ENCODE measurements at regions not wholly inside any gene's neighbourhood (a gene's known extent, or its start where the extent isn't known, plus 50 kb on each side); places are given as distances from the start of the nearest gene placed in this dataset.

DNA sequence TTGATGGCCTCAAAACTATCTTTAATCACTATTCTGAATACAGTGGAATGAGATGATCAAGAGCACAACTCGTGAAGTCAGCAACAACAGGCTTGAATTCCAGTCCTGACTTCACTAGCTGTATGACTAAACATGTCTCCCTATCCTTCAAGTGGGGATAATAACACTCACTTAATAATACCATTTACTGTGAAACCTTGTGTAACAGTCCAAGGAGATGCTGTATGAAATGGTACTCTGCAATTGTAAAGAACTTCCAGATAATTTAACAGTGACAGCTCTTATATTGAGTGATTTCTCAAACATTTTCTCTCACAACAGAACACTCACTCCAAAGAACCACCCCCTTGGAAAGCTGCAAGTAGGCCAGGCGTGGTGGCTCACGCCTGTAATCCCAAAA lies 823.1 kb downstream of the DIAPH3 start:
- TF ChIP-seq, protein P1, sequence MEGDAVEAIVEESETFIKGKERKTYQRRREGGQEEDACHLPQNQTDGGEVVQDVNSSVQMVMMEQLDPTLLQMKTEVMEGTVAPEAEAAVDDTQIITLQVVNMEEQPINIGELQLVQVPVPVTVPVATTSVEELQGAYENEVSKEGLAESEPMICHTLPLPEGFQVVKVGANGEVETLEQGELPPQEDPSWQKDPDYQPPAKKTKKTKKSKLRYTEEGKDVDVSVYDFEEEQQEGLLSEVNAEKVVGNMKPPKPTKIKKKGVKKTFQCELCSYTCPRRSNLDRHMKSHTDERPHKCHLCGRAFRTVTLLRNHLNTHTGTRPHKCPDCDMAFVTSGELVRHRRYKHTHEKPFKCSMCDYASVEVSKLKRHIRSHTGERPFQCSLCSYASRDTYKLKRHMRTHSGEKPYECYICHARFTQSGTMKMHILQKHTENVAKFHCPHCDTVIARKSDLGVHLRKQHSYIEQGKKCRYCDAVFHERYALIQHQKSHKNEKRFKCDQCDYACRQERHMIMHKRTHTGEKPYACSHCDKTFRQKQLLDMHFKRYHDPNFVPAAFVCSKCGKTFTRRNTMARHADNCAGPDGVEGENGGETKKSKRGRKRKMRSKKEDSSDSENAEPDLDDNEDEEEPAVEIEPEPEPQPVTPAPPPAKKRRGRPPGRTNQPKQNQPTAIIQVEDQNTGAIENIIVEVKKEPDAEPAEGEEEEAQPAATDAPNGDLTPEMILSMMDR (conservative IDR thresholded peaks at IDR 0.05; ENCODE audit: low read depth, low read length): no peak
- TF ChIP-seq EZH2phosphoT487 (IDR thresholded peaks at IDR 0.05; ENCODE audit: borderline replicate concordance, low read length): no peak
